ENCODE measurements at regions not wholly inside any gene's neighbourhood (a gene's known extent, or its start where the extent isn't known, plus 50 kb on each side); places are given as distances from the start of the nearest gene placed in this dataset.
A peak's percentile ranks its signal among the peaks of the same experiment; 100 is the strongest.

DNA sequence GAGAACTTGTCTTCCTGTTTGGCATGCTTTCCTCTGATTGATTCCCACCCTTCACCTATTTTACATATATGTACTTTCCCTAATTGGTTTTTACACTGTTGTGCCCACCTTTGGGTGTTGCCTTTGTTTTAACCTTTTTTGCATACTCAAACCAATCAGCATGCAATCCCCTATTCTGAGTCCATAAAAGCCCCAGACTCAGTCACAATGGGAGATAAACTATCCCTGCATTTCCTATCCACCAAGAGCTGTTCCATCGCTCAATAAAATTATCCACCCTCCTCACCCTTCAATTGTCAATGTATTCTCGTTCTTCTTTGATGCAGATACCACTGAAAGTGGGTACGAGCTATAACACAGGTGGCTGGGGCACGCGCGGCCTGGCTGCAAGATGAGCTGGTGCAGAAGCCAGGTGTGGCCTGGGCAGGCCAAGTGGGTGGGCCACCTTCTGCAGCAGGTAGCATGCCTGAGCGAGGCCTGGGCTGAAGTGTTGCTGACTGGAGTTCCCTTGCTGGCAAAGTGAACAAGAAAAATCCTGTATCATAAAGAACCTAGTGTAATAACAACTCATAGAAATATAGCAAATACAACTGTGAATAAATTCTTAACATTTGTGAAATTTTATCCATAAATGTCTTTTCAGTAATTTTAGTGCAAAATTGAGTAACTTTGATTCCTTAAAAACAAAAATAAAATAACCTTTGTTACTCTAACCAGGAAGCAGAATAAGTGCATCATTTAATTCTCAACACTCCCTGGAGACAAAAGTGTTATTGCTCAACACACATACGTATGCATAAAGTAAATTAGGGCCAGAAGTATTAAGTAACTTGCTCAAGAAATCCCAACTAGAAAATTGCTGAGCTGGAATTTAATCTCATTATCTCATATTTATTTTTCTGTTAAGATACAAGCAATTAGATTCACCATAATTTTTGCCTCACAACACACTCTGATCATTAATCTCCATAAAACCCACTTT lies 685.3 kb upstream of the EDIL3 start:
- DNase-seq (ENCODE audit: low read depth): no peak
- H3K4me3 ChIP-seq (ENCODE audit: low read depth, low read length): no peak overlapping the region
- TF ChIP-seq MYC (IDR thresholded peaks at IDR 0.05; ENCODE audit: low read depth, low read length): no peak
- TF ChIP-seq, protein P1, sequence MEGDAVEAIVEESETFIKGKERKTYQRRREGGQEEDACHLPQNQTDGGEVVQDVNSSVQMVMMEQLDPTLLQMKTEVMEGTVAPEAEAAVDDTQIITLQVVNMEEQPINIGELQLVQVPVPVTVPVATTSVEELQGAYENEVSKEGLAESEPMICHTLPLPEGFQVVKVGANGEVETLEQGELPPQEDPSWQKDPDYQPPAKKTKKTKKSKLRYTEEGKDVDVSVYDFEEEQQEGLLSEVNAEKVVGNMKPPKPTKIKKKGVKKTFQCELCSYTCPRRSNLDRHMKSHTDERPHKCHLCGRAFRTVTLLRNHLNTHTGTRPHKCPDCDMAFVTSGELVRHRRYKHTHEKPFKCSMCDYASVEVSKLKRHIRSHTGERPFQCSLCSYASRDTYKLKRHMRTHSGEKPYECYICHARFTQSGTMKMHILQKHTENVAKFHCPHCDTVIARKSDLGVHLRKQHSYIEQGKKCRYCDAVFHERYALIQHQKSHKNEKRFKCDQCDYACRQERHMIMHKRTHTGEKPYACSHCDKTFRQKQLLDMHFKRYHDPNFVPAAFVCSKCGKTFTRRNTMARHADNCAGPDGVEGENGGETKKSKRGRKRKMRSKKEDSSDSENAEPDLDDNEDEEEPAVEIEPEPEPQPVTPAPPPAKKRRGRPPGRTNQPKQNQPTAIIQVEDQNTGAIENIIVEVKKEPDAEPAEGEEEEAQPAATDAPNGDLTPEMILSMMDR (IDR thresholded peaks at IDR 0.05; ENCODE audit: low read depth, low read length): no peak

DNA sequence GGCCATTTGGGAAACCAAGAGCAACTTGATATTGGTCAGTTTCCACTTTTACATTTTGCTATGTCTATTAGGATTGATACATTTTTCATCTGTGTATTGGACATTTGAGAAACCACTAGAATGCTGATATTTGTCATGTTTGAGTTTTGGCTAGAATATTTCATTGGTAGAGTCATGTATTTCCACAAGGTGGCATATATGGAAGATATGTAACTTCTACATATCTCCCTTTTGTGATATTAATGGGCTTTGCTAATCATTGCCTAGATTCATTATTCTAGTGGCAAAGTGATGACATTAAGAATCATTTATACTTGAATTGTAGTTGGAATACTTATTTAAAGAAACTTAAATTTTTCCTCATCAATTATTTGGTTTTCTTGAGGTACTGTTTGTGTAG lies 692.9 kb upstream of the EDIL3 start:
- H3K4me3 ChIP-seq (ENCODE audit: low read depth, low read length): no peak overlapping the region
- TF ChIP-seq, protein P2, sequence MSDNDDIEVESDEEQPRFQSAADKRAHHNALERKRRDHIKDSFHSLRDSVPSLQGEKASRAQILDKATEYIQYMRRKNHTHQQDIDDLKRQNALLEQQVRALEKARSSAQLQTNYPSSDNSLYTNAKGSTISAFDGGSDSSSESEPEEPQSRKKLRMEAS (IDR thresholded peaks at IDR 0.05; ENCODE audit: low read depth, low read length): no peak
- TF ChIP-seq, protein P1 (IDR thresholded peaks at IDR 0.05; ENCODE audit: low read depth, low read length): no peak
- TF ChIP-seq POLR2A (IDR thresholded peaks at IDR 0.05; ENCODE audit: extremely low read depth, insufficient read length): no peak
- TF ChIP-seq MYC (IDR thresholded peaks at IDR 0.05; ENCODE audit: low read depth, low read length): no peak
- DNase-seq (ENCODE audit: low read depth): no peak

DNA sequence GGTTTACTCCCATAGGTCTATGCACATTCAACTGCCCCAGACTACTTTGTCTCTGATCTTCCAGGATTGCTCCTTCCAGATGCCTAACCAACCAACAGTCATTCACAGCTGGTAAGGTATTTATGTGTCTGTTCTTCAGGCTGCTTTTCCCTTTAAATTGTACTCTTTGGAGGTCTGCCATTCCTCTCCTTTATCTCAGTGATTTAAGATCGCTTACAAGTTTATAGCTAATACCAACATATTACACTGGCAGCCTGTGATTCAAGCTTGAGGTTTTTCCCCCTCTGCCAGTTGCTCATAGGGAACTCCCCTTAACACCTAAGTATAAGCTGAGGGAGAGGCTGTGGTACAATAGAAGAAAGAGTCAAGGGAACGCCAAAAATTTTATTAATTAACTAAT lies 711.7 kb upstream of the EDIL3 start:
- TF ChIP-seq MYC (IDR thresholded peaks at IDR 0.05; ENCODE audit: low read depth, low read length) (no peak), POLR2A (IDR thresholded peaks at IDR 0.05; ENCODE audit: extremely low read depth, insufficient read length) (no peak)
- TF ChIP-seq, protein P2 (IDR thresholded peaks at IDR 0.05; ENCODE audit: low read depth, low read length): no peak
- TF ChIP-seq, protein P1 (IDR thresholded peaks at IDR 0.05; ENCODE audit: low read depth, low read length): no peak
- H3K4me3 ChIP-seq (ENCODE audit: low read depth, low read length): no peak overlapping the region
- no peak for DNase-seq (ENCODE audit: low read depth)

DNA sequence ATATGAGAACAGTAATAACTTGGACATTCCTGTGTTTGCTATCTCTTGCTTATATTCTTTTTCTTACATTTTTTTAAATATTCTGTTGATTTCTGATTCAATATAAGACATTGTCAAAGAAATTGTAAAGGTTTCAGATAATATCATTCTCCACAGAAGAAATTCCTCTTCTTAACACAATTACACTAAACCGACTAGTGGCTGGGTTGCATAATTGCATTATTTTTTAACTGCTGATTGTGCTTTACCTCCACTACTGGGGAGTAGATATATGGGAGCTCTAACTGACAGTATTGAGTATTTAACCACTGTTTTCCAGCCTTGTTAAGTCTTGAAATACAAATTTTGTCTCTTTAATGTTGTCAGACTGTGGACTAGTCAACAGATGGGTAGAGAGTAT lies 723.8 kb upstream of the EDIL3 start:
- TF ChIP-seq, protein P1 (IDR thresholded peaks at IDR 0.05; ENCODE audit: low read depth, low read length): peak; percentile 6
- no peak for TF ChIP-seq POLR2A (IDR thresholded peaks at IDR 0.05; ENCODE audit: extremely low read depth, insufficient read length)
- peak; percentile 3 for DNase-seq (ENCODE audit: low read depth)
- H3K4me3 ChIP-seq (ENCODE audit: low read depth, low read length): no peak overlapping the region

DNA sequence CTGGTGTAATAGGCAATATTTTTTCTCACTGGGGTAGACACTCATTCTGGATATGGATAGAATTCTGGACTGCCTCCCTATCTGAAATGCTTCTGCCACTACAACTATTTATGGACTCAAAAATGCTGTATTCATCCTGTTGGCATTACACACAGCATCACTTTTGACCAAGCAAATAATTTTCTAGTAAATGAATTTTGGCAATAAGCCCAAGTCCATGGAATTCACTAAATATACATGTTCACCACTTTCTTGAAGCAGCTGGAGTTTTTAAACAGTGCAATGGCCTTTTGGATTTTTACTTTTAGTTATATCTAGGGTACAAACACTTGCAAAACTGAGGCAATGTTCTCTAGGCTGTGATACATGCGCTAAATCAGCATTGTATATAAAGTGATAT lies 724.9 kb upstream of the EDIL3 start:
- no peak for DNase-seq (ENCODE audit: low read depth)
- H3K4me3 ChIP-seq (ENCODE audit: low read depth, low read length): no peak overlapping the region
- TF ChIP-seq, protein P1 (IDR thresholded peaks at IDR 0.05; ENCODE audit: low read depth, low read length): no peak
- TF ChIP-seq, protein P2 (IDR thresholded peaks at IDR 0.05; ENCODE audit: low read depth, low read length): no peak
- TF ChIP-seq MYC (IDR thresholded peaks at IDR 0.05; ENCODE audit: low read depth, low read length): no peak
- TF ChIP-seq POLR2A (IDR thresholded peaks at IDR 0.05; ENCODE audit: extremely low read depth, insufficient read length): no peak

DNA sequence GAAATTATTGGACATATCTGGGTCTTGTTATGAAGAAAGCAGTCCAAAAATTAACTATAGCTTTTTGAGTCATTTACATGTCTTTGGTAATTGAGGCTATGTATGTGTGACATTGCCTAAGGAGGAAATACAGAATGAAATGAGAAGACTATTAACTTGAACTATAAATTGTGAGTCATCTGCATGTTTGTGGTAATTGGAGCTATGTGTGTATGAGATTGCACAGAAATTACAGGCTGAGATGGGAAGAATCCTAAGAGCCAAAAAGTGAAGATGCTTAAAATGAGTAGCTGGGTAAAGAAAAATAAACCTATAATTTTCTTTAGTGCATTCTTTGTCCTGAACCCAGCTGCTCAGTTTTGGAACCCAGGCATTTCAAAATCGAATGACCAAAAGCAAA lies 747.6 kb upstream of the EDIL3 start:
- no peak for DNase-seq (ENCODE audit: low read depth)
- TF ChIP-seq POLR2A (IDR thresholded peaks at IDR 0.05; ENCODE audit: extremely low read depth, insufficient read length) (no peak), MYC (IDR thresholded peaks at IDR 0.05; ENCODE audit: low read depth, low read length) (no peak)
- TF ChIP-seq, protein P2 (IDR thresholded peaks at IDR 0.05; ENCODE audit: low read depth, low read length): no peak
- TF ChIP-seq, protein P1 (IDR thresholded peaks at IDR 0.05; ENCODE audit: low read depth, low read length): no peak
- H3K4me3 ChIP-seq (ENCODE audit: low read depth, low read length): no peak overlapping the region

Data from NB4 (cell line).